PC-9 (cell line): ENCODE measurements at regions not wholly inside any gene's neighbourhood (a gene's known extent, or its start where the extent isn't known, plus 50 kb on each side); places are given as distances from the start of the nearest gene placed in this dataset.
A peak's percentile ranks its signal among the peaks of the same experiment; 100 is the strongest.

Source experiments
- BruUV-seq: library from RNA; stranded (reverse); fragments of 400-500 nt; replicated peaks from 2 replicates; lab custom pipeline; 2021; lab: Mats Ljungman, UMichigan
- CTCF ChIA-PET: fragments of 300-600 bp; sonication (Branson Sonifier 250); formaldehyde crosslinking; loops from one replicate; lab custom pipeline; 2022; ENCODE audit warnings: antibody characterized with exemption; lab: Charles Lee
- POLR2A ChIA-PET: fragments of 300-600 bp; sonication (Branson Sonifier 250); formaldehyde crosslinking; loops from one replicate; lab custom pipeline; 2022; ENCODE audit warnings: antibody characterized with exemption; ENCODE audit not compliant: unreplicated experiment; lab: Charles Lee
- DNase-seq, 2 experiments: peaks; one replicate each; pipeline versions ENCODE4 v3.0.0 to v3.0.0-alpha.2; 2015 to 2022; ENCODE audit warnings: mixed read lengths in 1 of 2
- H2AFZ ChIP-seq: fragments of 200-600 bp; sonication (generic); 2 replicates; pipeline ENCODE4 v1.8.1; 2017; ENCODE audit warnings: antibody characterized with exemption
- H3F3A ChIP-seq: fragments of 200-600 bp; sonication (generic); 2 replicates; pipeline ENCODE4 v1.8.1; 2017; ENCODE audit warnings: antibody characterized with exemption, mild to moderate bottlenecking, low read depth; ENCODE audit not compliant: insufficient read depth
- H3K27ac ChIP-seq: fragments of 200-600 bp; sonication (generic); 2 replicates; pipeline ENCODE4 v1.6.1; 2016; ENCODE audit warnings: mixed run types
- H3K27me3 ChIP-seq: fragments of 200-600 bp; sonication (generic); 2 replicates; pipeline ENCODE4 v1.6.1; 2016; ENCODE audit warnings: low read depth, mixed run types; ENCODE audit not compliant: insufficient read depth
- H3K36me3 ChIP-seq: fragments of 200-600 bp; sonication (generic); 2 replicates; pipeline ENCODE4 v1.6.1; 2016; ENCODE audit warnings: low read depth, mixed run types
- H3K4me1 ChIP-seq: fragments of 200-600 bp; sonication (generic); replicated peaks from 2 replicates; pipeline ENCODE4 v1.6.1; 2016; ENCODE audit warnings: mixed run types; ENCODE audit not compliant: insufficient read depth
- H3K4me2 ChIP-seq: fragments of 200-600 bp; sonication (generic); 2 replicates; pipeline ENCODE4 v1.6.1; 2017; ENCODE audit warnings: mixed run types
- H3K4me3 ChIP-seq: fragments of 200-600 bp; sonication (generic); 2 replicates; pipeline ENCODE4 v1.6.1; 2016; ENCODE audit warnings: mixed run types
- H3K79me2 ChIP-seq: fragments of 200-600 bp; sonication (generic); 2 replicates; pipeline ENCODE4 v1.6.1; 2017; ENCODE audit warnings: low read depth, mixed run types
- H3K9me2 ChIP-seq: fragments of 200-600 bp; sonication (generic); 2 replicates; pipeline ENCODE4 v1.8.1; 2017; ENCODE audit warnings: mild to moderate bottlenecking; ENCODE audit not compliant: insufficient read depth
- H3K9me3 ChIP-seq: fragments of 200-600 bp; sonication (generic); 2 replicates; pipeline ENCODE4 v1.8.1; 2016; ENCODE audit warnings: low read depth; ENCODE audit not compliant: insufficient read depth
- H4K20me1 ChIP-seq: fragments of 200-600 bp; sonication (generic); 2 replicates; pipeline ENCODE4 v1.8.1; 2017; ENCODE audit not compliant: insufficient read depth
- EZH2 ChIP-seq: fragments of 200-600 bp; sonication (generic); IDR thresholded peaks from 2 replicates; pipeline ENCODE4 v1.8.0; 2017; ENCODE audit warnings: antibody characterized with exemption, low read depth
- intact Hi-C: fragments of 100-400 bp; cut with micrococcal nuclease; formaldehyde crosslinking; loops from one replicate; pipeline ENCODE4 v1.10.0; 2022; ENCODE audit not compliant: unreplicated experiment
- TF ChIP-seq, protein P1 (sequence below): fragments of 200-600 bp; sonication (generic); conservative IDR thresholded peaks from 2 replicates; pipeline ENCODE4 v1.6.1; 2017; ENCODE audit warnings: mixed run types, antibody characterized with exemption, mild to moderate bottlenecking, moderate library complexity

DNA sequence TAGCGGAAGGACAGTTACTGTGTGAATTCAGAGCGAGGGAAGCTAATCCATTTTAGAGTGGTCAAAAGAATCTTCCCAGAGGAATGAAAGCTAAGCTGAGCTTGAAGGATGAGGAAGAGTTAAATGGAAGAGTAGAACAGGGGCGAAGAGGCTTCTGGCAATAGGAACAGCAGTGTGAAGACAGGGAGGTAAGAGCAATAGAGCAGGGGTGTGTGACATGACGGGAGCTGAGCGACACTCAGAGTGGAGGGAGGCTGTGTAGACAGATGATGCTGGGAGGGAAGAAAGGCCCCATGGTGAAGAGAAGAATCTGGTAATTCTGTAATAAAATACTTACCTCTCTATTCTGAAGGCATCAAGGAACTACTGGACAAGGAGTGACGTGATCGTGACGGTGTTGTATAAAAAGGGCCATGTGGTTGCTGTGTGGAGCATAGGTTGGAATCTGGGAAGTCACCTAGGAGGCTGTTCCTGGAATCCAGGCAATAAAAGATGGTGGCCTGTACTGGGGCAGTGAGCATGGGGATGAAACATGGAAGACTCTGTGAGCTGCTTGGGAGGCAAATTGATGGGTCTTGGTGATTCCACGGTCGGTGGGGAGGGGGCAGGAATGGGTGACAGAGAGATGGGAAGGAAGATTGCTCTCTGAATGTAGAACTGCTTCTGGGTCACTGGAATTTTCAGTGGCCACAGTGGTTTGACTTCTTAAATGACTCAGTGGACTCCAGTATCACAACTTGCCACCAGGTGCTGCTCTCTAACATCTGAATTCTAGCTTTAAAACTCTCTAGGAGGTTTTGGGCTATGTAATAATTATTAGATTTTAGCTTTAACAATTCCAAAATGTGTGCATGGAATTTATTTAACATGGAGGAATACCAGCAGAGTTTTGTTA lies 164.1 kb downstream of the ATP23 start:
- Histone ChIP-seq H3K4me1 (no peaks in the 10 kb centered on the region), H3K27me3 (no peaks in the 10 kb centered on the region), H3K9me2 (no peaks in the 10 kb centered on the region), H3K36me3 (no peaks in the 10 kb centered on the region), H3K4me2 (no peak overlapping the region), H3F3A (no peaks in the 10 kb centered on the region), H2AFZ (no peak overlapping the region), H3K9me3 (no peaks in the 10 kb centered on the region), H3K79me2 (no peaks in the 10 kb centered on the region), H4K20me1 (no peaks in the 10 kb centered on the region), H3K27ac (no peak overlapping the region), H3K4me3 (no peak overlapping the region)
- DNase-seq = no peak
- TF ChIP-seq EZH2 = no peak
- TF ChIP-seq, protein P1, sequence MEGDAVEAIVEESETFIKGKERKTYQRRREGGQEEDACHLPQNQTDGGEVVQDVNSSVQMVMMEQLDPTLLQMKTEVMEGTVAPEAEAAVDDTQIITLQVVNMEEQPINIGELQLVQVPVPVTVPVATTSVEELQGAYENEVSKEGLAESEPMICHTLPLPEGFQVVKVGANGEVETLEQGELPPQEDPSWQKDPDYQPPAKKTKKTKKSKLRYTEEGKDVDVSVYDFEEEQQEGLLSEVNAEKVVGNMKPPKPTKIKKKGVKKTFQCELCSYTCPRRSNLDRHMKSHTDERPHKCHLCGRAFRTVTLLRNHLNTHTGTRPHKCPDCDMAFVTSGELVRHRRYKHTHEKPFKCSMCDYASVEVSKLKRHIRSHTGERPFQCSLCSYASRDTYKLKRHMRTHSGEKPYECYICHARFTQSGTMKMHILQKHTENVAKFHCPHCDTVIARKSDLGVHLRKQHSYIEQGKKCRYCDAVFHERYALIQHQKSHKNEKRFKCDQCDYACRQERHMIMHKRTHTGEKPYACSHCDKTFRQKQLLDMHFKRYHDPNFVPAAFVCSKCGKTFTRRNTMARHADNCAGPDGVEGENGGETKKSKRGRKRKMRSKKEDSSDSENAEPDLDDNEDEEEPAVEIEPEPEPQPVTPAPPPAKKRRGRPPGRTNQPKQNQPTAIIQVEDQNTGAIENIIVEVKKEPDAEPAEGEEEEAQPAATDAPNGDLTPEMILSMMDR = peak; percentile 39; the same call in 1 of the 2 replicates
- ChIA-PET POLR2A (no interaction called here), CTCF (interaction anchor here (1.0 kb wide), 1 partner anchor 11 kb away, joined by 3 read pairs; no protein-coding TSS in a partner anchor)
- intact Hi-C loops = no loop called here
- BruUV-seq = no TSS peak

DNA sequence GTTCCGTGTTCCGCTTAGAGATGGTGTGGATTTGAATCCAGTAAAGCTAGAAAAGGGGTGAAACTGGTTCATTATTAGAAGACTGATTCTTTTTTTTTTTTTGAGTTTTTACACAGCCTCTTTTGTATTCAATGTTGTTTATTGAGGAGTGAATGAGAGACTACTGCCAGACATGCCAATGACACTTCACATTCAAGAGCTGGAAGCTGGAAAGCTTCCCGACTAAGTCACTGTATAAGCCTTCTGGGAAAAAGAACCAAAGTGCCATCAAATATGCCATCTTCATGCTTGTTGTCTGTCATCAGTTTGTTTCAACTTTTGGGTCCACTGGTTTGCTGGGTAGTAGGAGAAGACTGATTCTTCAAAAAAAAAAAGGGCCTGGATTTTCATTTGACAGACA lies 164.8 kb downstream of the ATP23 start:
- Histone ChIP-seq H3K4me1 (no peaks in the 10 kb centered on the region), H3K27me3 (no peaks in the 10 kb centered on the region), H3K79me2 (no peaks in the 10 kb centered on the region), H3K36me3 (no peaks in the 10 kb centered on the region), H3K9me2 (no peaks in the 10 kb centered on the region), H2AFZ (no peak overlapping the region), H3K4me3 (no peak overlapping the region), H3K4me2 (no peak overlapping the region), H3K9me3 (no peaks in the 10 kb centered on the region), H3F3A (no peaks in the 10 kb centered on the region), H3K27ac (no peak overlapping the region), H4K20me1 (no peaks in the 10 kb centered on the region)
- POLR2A ChIA-PET = no interaction called here
- TF ChIP-seq, protein P1 = no peak
- TF ChIP-seq EZH2 = no peak
- CTCF ChIA-PET = interaction anchor here (1.0 kb wide), 1 partner anchor 11 kb away, joined by 3 read pairs; no protein-coding TSS in a partner anchor
- DNase-seq = no peak
- intact Hi-C loops = no loop called here
- no TSS peak for BruUV-seq

DNA sequence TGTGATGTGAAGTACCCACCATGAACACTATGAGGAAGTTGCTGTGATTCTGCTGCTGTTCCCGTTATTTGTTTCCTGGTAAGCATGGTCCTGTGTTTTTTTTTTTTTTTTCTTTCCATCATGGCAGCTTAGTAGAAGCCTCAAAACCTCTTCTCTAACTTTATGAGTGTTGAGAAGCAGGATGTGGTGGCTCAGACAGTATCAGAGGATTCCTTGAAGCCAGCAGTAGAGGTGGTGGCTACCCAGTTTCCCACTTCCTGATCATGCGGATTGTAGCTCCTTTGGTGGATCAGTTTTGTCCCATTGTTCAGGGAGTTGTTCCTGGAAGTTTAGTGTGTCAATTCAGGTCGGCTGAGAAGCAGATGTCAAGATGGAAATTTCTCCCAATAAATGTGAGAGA lies 175.8 kb downstream of the ATP23 start:
- H2AFZ ChIP-seq = no peak overlapping the region
- H4K20me1 ChIP-seq = no peaks in the 10 kb centered on the region
- H3K36me3 ChIP-seq = no peaks in the 10 kb centered on the region
- DNase-seq = no peak
- no peak overlapping the region for H3K27ac ChIP-seq
- no peaks in the 10 kb centered on the region for H3K9me3 ChIP-seq
- H3K79me2 ChIP-seq = no peaks in the 10 kb centered on the region
- BruUV-seq = no TSS peak
- H3K9me2 ChIP-seq = no peaks in the 10 kb centered on the region
- no peaks in the 10 kb centered on the region for H3F3A ChIP-seq
- ChIA-PET POLR2A (no interaction called here), CTCF (no interaction called here)
- TF ChIP-seq, protein P1 = no peak
- TF ChIP-seq EZH2 = no peak
- H3K27me3 ChIP-seq = no peaks in the 10 kb centered on the region
- no peak overlapping the region for H3K4me3 ChIP-seq
- H3K4me1 ChIP-seq = no peaks in the 10 kb centered on the region
- intact Hi-C loops = no loop called here
- H3K4me2 ChIP-seq = no peak overlapping the region
